ENCODE measurements at regions not wholly inside any gene's neighbourhood (a gene's known extent, or its start where the extent isn't known, plus 50 kb on each side); places are given as distances from the start of the nearest gene placed in this dataset.
"Not testable (repeated sequence)": the region's sequence is repeated elsewhere in the genome, so short reads cannot be mapped to it uniquely, and the experiment has no call there.

DNA sequence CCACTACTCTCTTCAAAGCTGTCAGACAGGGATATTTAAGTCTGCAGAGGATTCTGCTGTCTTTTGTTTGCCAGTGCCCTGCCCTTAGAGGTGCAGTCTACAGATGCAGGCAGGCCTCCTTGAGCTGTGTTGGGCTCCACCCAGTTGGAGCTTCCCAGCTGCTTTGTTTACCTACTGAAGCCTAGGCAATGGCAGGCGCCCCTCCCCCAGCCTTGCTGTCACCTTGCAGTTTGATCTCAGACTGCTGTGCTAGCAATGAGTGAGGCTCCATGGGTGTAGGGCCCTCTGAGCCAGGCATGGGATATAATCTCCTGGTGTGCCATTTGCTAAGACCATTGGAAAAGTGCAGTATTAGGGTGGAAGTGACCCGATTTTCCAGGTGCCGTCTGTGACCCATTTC is 151.3 kb upstream of the CCZ1B start:
- not testable (repeated sequence) for H2BK15ac ChIP-seq (ENCODE audit: low read depth, low read length); H3K27ac ChIP-seq (ENCODE audit: insufficient read length, low read depth, low read length); H3T11ph ChIP-seq (ENCODE audit: low read length); H2AK5ac ChIP-seq (ENCODE audit: insufficient read length, low read length); H3K79me2 ChIP-seq (ENCODE audit: insufficient read depth, low read length); H4K91ac ChIP-seq (ENCODE audit: insufficient read length, low read depth, low read length); DNase-seq; H4K5ac ChIP-seq (ENCODE audit: insufficient read length, low read depth, low read length); H3K18ac ChIP-seq (ENCODE audit: insufficient read length, low read depth, low read length); H3K9ac ChIP-seq (ENCODE audit: extremely low read depth, insufficient read length, low read length); H2AFZ ChIP-seq (ENCODE audit: low read length); H3K4me1 Mint-ChIP-seq; H2BK5ac ChIP-seq (ENCODE audit: insufficient read length, low read length); H3K4me2 ChIP-seq (ENCODE audit: insufficient read depth, insufficient read length, low read length); H2BK20ac ChIP-seq (ENCODE audit: low read depth, low read length, poor library complexity, severe bottlenecking); H2BK12ac ChIP-seq (ENCODE audit: insufficient read length, low read depth, low read length); H3K4me3 Mint-ChIP-seq; H2BK120ac ChIP-seq (ENCODE audit: low read depth, low read length, poor library complexity, severe bottlenecking); H3K23ac ChIP-seq (ENCODE audit: insufficient read length, low read depth, low read length); H4K20me1 ChIP-seq (ENCODE audit: control insufficient read depth, insufficient read depth, insufficient read length); H3K14ac ChIP-seq (ENCODE audit: insufficient read depth, low read length); H3K27me3 ChIP-seq (ENCODE audit: insufficient read depth, low read length); H3K27ac Mint-ChIP-seq; H3K4ac ChIP-seq (ENCODE audit: low read depth, low read length); H3K4me1 ChIP-seq (ENCODE audit: insufficient read depth, low read length); H4K8ac ChIP-seq (replicated peaks; ENCODE audit: insufficient read length, low read depth, low read length); H3K9me3 ChIP-seq (ENCODE audit: control insufficient read depth, low read depth, low read length); H3K27me3 Mint-ChIP-seq (ENCODE audit: low read depth); H3K23me2 ChIP-seq (ENCODE audit: insufficient read length, low read depth, low read length, poor library complexity, severe bottlenecking); H3K56ac ChIP-seq (ENCODE audit: insufficient read length, low read depth, low read length); H3K79me1 ChIP-seq (ENCODE audit: insufficient read depth, low read depth, low read length, poor library complexity, severe bottlenecking)
- Mint-ChIP-seq H3K9me3 (peaks cover 36 to 39% of the 10 kb centered on the region in 2 experiments), H3K36me3 (ENCODE audit: insufficient read depth in 1 of 3, low read depth in 3 of 3) (peaks cover 19 to 26% (median 22%) of the 10 kb centered on the region in 3 experiments)
- WGBS (ENCODE audit: extremely low coverage, insufficient read length, low lambda C conversion rate): no CpG with 5 or more reads among the region's 3 CpGs

DNA sequence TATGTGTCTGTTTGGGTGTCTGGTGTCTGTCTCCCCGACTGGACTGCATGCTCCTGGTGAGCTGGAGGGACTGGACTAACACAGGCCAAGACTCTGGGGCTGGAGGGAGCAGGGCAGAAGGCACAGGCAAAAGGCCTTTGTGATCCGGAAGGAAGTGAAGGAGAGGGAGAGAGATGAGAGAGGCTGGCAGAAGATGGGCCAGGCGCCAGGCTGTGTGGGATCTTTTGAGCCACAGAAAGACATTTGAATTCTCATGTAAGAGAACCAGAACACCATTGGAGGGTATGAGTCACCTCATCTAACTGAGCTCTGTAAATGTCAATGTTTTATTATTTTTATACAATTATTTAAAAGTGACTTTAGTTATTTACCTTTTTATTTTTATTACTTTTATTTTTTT is 152.3 kb upstream of the CCZ1B start:
- H2BK12ac ChIP-seq (ENCODE audit: insufficient read length, low read depth, low read length); H4K20me1 ChIP-seq (ENCODE audit: control insufficient read depth, insufficient read depth, insufficient read length); H3K27ac ChIP-seq (ENCODE audit: insufficient read length, low read depth, low read length); H2BK5ac ChIP-seq (ENCODE audit: insufficient read length, low read length); H3K4ac ChIP-seq (ENCODE audit: low read depth, low read length); H3K27ac Mint-ChIP-seq; H2BK120ac ChIP-seq (ENCODE audit: low read depth, low read length, poor library complexity, severe bottlenecking); H3K27me3 ChIP-seq (ENCODE audit: insufficient read depth, low read length); H3K4me1 Mint-ChIP-seq; H3K56ac ChIP-seq (ENCODE audit: insufficient read length, low read depth, low read length); H3K9me3 ChIP-seq (ENCODE audit: control insufficient read depth, low read depth, low read length); H2AFZ ChIP-seq (ENCODE audit: low read length); H3K4me2 ChIP-seq (ENCODE audit: insufficient read depth, insufficient read length, low read length); H4K5ac ChIP-seq (ENCODE audit: insufficient read length, low read depth, low read length); H3K18ac ChIP-seq (ENCODE audit: insufficient read length, low read depth, low read length); H3K79me2 ChIP-seq (ENCODE audit: insufficient read depth, low read length); H4K8ac ChIP-seq (replicated peaks; ENCODE audit: insufficient read length, low read depth, low read length); H4K91ac ChIP-seq (ENCODE audit: insufficient read length, low read depth, low read length); H3K23ac ChIP-seq (ENCODE audit: insufficient read length, low read depth, low read length); H3T11ph ChIP-seq (ENCODE audit: low read length); H3K27me3 Mint-ChIP-seq (ENCODE audit: low read depth); H2BK15ac ChIP-seq (ENCODE audit: low read depth, low read length); H3K4me3 Mint-ChIP-seq; H3K14ac ChIP-seq (ENCODE audit: insufficient read depth, low read length); H3K79me1 ChIP-seq (ENCODE audit: insufficient read depth, low read depth, low read length, poor library complexity, severe bottlenecking); H2BK20ac ChIP-seq (ENCODE audit: low read depth, low read length, poor library complexity, severe bottlenecking); H3K4me1 ChIP-seq (ENCODE audit: insufficient read depth, low read length); DNase-seq; H3K23me2 ChIP-seq (ENCODE audit: insufficient read length, low read depth, low read length, poor library complexity, severe bottlenecking); H3K9ac ChIP-seq (ENCODE audit: extremely low read depth, insufficient read length, low read length); H2AK5ac ChIP-seq (ENCODE audit: insufficient read length, low read length): not testable (repeated sequence)
- WGBS (ENCODE audit: extremely low coverage, insufficient read length, low lambda C conversion rate): no CpG with 5 or more reads among the region's 3 CpGs
- Mint-ChIP-seq H3K36me3 (ENCODE audit: insufficient read depth in 1 of 3, low read depth in 3 of 3) (peaks cover 19 to 26% (median 22%) of the 10 kb centered on the region in 3 experiments), H3K9me3 (peaks cover 36 to 39% of the 10 kb centered on the region in 2 experiments)
